UCSD-AML1 (cell line): ENCODE measurements at regions not wholly inside any gene's neighbourhood (a gene's known extent, or its start where the extent isn't known, plus 50 kb on each side); places are given as distances from the start of the nearest gene placed in this dataset.
A peak's percentile ranks its signal among the peaks of the same experiment; 100 is the strongest.
"Not testable (repeated sequence)": the region's sequence is repeated elsewhere in the genome, so short reads cannot be mapped to it uniquely, and the experiment has no call there.

ENCODE experiments used
- DNase-seq: peaks from one replicate; lab custom pipeline; 2025; ENCODE audit not compliant: unreplicated experiment; lab: John Stamatoyannopoulos, UW

DNA sequence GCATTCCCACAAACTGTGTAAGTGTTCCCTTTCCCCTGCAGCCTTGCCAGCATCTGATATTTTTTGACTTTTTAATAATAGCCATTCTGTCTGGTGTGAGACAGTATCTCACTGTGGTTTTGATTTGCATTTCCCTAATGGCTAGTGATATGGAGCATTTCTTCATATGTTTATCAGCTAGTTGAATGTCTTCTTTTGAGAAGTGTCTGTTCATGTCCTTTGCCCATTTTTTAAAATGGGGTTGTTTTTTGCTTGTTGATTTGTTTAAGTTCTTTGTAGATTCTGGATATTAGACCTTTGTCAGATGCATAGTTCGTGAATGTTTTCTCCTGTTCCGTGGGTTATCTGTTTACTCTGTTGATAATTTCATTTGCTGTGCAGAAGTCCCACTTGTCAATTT lies 492.8 kb downstream of the JRKL start:
- not testable (repeated sequence) for DNase-seq

DNA sequence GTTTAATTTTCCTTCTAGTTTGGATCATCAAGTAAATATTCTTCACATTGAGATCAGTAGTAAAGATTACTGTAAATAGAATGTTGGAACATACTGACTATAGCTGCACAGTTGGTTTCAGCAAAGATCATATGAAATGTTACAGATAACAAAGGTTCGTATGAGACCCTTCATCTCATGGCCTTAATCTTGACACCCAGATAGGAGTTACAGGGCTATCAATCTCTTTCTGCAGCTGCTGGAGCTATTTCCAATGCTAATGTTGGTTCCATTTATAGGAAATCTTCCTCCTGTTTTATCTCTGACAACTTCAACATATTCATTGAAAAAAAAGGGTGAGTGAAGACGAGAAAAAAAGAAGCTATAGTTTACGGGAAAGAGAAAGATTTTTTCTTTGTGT lies 495.6 kb downstream of the JRKL start:
- DNase-seq = no peak

- no peak for DNase-seq
These were observed 496.1 kb downstream of the JRKL start for GRCh38 chr11:96885912-96886311.

DNA sequence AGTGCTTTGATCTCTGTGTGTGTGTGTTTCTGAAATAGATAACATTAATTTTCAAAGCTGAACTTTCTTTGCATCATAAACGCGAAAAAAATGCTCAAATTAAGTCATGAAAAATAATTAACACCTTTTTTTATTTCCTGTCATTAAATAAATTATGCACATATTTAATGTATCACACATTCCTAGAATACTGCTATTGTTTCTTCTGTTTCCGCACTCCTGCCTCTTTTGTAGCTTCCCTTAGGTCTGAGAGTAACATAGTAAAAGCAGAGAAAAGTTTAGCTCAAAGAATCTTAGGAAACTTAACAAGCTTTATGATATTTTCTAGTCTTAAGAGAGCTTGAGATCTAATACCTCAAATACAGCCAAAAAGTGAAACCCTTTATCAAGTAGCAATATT lies 504.2 kb downstream of the JRKL start:
- no peak for DNase-seq

DNA sequence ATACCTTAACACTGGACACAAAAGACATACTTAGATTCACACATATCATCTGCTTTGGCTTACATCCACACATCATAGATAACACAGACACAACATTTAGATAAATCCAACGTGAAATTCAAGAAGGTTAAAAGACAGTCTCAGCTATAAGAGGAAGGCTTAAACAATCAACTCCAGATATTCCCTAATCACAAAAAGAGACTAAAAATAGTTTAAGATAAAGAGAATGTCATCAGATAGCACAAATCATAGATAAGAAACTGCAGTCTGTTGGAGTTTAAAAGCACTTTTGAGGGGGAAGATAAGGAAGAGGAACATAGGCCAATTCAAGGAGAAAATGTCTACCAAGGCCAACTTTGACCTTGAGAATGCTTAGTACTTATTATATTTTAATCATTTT lies 504.8 kb downstream of the JRKL start:
- DNase-seq = no peak

DNA sequence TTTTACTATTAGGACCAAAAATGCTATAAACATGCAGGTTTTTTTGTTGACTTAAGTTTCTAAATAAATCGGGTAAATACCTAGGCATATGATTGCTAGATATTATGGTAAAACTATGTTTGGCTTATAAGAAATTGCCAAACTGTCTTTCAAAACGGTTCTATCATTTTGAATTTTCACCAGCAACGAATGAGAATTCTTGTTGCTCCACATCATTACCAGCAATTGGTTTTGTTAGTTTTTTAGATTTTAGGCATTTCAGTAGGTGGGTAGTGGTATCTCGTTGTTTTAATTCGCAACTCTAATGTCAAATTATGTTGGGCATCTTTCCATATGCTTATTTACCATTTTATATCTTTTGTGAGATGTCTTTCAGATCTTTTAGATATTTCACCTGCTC lies 510.2 kb downstream of the JRKL start:
- DNase-seq = no peak

- no peak for DNase-seq
These were observed 515.3 kb downstream of the JRKL start for GRCh38 chr11:96905143-96905542.

DNA sequence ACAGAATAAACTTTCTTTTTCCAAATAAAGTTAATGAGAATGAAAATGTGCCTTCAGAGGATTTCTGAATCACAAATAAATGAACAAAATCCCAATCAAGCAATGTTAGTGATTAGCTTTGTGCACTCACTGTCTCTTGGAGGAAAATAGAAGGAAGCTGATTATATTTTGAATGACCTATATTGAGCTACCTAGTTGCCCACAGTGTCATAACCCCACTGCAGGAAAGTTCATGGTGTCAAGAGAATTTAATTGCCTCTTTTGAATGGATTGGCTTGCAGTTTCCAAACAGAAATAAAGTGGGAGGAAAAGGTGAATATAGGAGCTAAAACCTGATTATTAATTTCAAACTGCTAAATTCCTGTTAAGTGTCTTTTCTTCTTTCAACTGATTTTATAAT lies 515.9 kb downstream of the JRKL start:
- DNase-seq = no peak

GRCh38 chr11:96906476-96906875 lies 516.7 kb downstream of the JRKL start:
- DNase-seq = no peak

DNA sequence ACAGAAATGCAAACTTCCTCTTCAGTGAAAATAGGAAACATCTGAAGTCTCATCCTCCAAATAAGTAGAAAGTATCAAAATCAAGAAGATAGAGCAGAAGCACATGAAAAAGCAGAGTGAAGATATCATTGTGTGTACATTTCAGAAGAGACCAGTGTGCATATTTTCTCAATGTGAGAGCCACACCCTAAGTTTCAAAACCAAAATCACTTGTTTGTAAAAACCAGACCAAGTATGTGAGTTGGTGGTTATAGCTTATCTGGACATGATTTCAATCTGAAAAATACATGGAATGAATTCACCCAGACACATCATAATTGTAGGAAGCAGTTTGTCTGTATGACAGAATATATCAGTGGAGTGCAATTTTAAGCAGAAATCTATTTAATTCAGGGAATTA lies 536.0 kb downstream of the JRKL start:
- DNase-seq = no peak

DNA sequence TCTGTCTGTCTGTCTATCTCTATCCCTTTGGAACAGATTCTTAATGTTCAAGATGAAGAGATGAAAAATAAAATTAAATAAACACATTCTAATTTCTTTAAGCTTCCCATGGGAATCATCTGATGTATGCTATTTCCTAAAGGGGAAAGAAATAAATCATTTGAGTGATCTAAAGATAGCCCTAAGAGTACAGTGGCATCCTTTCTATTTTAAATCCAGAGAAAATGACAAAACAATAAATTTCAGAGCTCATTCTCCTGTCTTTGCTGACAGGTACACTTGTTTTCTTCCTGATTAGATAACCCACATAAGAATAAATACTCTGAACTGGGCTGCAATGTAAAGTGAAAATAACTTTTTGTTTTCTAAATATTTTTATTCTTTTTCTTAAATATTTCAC lies 550.4 kb downstream of the JRKL start:
- no peak for DNase-seq

GRCh38 chr11:96942855-96943254 lies 553.0 kb downstream of the JRKL start:
- no peak for DNase-seq

- no peak for DNase-seq
These were observed 554.2 kb downstream of the JRKL start for GRCh38 chr11:96943970-96944369.

DNA sequence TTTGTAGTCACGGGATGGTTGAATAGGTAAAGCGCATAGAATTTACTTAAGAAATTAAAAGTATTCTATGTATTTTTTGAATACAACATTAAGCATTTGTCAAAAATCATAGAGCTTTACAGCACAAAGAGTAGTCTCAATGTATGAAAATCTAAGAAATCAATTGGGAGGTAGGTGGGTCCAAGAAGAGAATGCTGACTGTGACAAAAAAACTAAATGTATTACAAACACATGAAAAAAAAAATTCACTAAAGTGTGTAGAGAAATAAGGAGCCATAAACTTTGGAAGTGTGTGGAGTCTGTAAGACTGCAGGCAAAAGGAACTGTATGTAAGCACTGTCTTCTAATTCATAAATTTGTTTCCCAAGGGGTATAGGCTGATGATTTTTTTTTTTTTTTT lies 558.3 kb downstream of the JRKL start:
- no peak for DNase-seq

- DNase-seq = no peak
These were observed 559.7 kb downstream of the JRKL start for GRCh38 chr11:96949464-96949863.

GRCh38 chr11:96954587-96955242 lies 564.9 kb downstream of the JRKL start:
- no peak for DNase-seq

DNA sequence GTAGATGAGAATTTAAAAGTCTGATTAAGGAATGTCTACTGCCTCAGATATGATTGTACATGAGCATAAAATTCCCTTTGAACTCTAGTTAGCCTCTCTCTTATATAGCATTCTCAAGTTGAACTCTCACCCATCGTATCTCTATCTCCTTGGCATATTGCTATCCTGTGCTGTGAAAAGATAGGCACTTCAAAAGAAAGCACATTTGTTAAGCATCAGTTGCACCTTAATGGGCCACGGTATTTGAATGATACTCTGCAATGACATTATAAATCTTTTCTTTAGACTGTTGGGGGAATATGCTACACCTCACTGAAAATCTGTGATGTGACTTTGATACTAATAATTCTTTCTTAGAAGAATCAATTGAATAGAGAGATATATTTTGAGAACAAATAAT lies 570.7 kb downstream of the JRKL start:
- DNase-seq = no peak

DNA sequence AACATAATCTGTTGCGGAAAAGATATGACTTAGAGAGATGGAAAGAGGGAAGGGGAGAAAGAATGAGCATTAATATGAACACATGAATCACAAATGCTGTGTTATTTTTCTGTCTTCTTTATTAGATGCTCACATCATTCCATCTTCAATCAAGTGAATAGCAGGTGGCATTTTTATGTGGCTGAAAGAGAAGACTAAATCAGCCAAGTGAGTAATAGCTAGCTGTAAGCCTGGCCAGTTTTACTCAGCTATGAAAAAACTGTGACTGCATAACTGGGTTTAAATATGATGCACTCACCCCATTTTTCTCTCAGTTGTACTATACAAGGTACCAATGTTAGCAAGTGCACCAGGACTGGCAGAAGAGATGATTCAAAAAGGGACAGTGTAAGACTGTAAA lies 571.1 kb downstream of the JRKL start:
- DNase-seq = no peak

DNA sequence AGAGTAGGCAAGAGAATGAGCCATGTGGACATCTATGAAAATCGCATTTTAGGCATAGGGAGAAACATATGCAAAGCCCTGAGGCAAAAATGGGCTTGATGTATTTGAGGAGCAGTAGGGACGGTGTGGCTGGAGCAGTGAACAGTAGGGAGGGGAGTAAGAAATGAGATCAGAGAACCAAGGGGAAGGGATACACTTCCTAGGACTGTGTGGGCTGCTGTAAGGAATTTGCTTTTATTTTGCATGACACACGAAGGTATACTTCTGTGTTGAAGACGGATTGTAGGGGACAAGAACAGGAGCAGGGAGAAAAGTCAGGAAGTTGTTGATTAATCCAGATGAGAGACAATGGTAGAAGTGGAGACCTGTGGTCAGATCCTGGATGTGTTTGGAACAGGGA lies 572.1 kb downstream of the JRKL start:
- no peak for DNase-seq

DNA sequence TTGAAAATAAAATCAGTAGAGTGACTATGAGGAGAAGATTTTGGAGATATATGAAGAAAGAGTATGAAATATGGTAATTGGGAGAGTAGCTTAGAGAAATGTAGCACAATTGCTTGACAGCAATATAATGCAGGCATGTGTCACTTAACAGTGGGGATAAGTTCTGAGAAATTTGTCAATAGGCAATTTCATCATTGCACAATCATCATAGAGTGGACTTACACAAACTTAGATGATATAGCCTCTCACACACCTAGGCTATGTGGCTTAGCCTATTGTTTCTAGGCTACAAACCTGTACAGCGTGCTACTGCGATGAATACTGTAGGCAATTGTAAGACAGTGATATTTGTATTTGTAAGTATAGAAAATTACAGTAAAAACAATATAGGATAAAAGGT lies 573.6 kb downstream of the JRKL start:
- no peak for DNase-seq

DNA sequence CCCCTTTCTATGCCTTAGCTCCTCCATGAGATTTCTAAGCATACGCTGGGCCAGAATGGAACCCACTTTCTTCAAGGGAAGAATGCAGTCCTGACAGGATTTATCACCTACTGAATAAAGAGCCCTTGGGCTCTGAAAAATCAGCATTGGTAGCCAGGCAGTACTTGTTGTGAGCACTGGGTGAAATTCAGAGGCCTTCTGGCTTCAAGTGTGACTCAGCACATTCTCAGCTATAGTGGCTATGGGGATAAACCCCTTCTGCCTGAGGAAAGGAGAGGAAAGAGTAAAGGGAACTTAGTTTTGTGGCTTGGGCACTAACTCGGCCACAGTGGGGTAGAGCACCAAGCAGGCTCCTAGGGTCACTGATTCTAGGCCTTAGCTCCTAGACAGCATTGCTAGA lies 574.8 kb downstream of the JRKL start:
- DNase-seq = peak; percentile 5

- DNase-seq = no peak
These were observed 577.8 kb downstream of the JRKL start for GRCh38 chr11:96967616-96968015.

- no peak for DNase-seq
These were observed 579.4 kb downstream of the JRKL start for GRCh38 chr11:96969251-96969650.

- DNase-seq = no peak
These were observed 588.9 kb downstream of the JRKL start for GRCh38 chr11:96978751-96979150.
